Hepatocyte (in vitro differentiated cells): ENCODE measurements at regions not wholly inside any gene's neighbourhood (a gene's known extent, or its start where the extent isn't known, plus 50 kb on each side); places are given as distances from the start of the nearest gene placed in this dataset.

Source experiments
- DNase-seq: peaks from one replicate; pipeline ENCODE4 v3.0.0-alpha.2; 2016; ENCODE audit warnings: low spot score
- H2AFZ ChIP-seq: fragments of 200-600 bp; sonication (generic); 2 replicates; pipeline ENCODE4 v1.6.0; 2016; ENCODE audit warnings: antibody characterized with exemption, mild to moderate bottlenecking
- H3K27ac ChIP-seq: fragments of 200-600 bp; sonication (generic); 2 replicates; pipeline ENCODE4 v1.5.1; 2016; ENCODE audit warnings: mild to moderate bottlenecking
- H3K27me3 ChIP-seq: fragments of 200-600 bp; sonication (generic); 2 replicates; pipeline ENCODE4 v1.6.1; 2016
- H3K36me3 ChIP-seq: fragments of 200-600 bp; sonication (generic); replicated peaks from 2 replicates; pipeline ENCODE4 v1.5.1; 2016; ENCODE audit warnings: low read depth; ENCODE audit not compliant: insufficient read depth
- H3K4me1 ChIP-seq: fragments of 200-600 bp; sonication (generic); 2 replicates; pipeline ENCODE4 v1.5.1; 2016; ENCODE audit warnings: mild to moderate bottlenecking, moderate library complexity; ENCODE audit not compliant: insufficient read depth
- H3K4me2 ChIP-seq: fragments of 200-600 bp; sonication (generic); 2 replicates; pipeline ENCODE4 v1.6.0; 2016
- H3K4me3 ChIP-seq: fragments of 200-600 bp; sonication (generic); 2 replicates; pipeline ENCODE4 v1.5.1; 2016; ENCODE audit warnings: mild to moderate bottlenecking
- H3K79me2 ChIP-seq: fragments of 200-600 bp; sonication (generic); 2 replicates; pipeline ENCODE4 v1.6.0; 2017; ENCODE audit warnings: mild to moderate bottlenecking
- H3K9me2 ChIP-seq: fragments of 200-600 bp; sonication (generic); replicated peaks from 2 replicates; pipeline ENCODE4 v1.6.0; 2017; ENCODE audit warnings: mild to moderate bottlenecking; ENCODE audit not compliant: insufficient read depth
- H3K9me3 ChIP-seq: fragments of 200-600 bp; sonication (generic); 2 replicates; pipeline ENCODE4 v1.5.1; 2016; ENCODE audit warnings: low read depth, mild to moderate bottlenecking
- H4K20me1 ChIP-seq: fragments of 200-600 bp; sonication (generic); 2 replicates; pipeline ENCODE4 v1.6.0; 2016; ENCODE audit warnings: mild to moderate bottlenecking; ENCODE audit not compliant: insufficient read depth, poor library complexity, severe bottlenecking
- CTCF ChIP-seq: fragments of 200-600 bp; sonication (generic); IDR thresholded peaks from 2 replicates; pipeline ENCODE4 v1.5.1; 2016; ENCODE audit warnings: antibody characterized with exemption, mild to moderate bottlenecking; ENCODE audit not compliant: poor library complexity
- EZH2 ChIP-seq: fragments of 200-600 bp; sonication (generic); IDR thresholded peaks from 2 replicates; pipeline ENCODE4 v1.6.1; 2016; ENCODE audit warnings: antibody characterized with exemption, mild to moderate bottlenecking, borderline replicate concordance
- EZH2phosphoT487 ChIP-seq: fragments of 200-600 bp; sonication (generic); IDR thresholded peaks from one replicate; pipeline ENCODE4 v1.6.1; 2018; ENCODE audit warnings: antibody characterized with exemption, mild to moderate bottlenecking, low read depth, moderate library complexity; ENCODE audit not compliant: unreplicated experiment, severe bottlenecking
- WGBS: methylation state at CpG from one replicate; pipeline ENCODE4 v1.1.6; 2016; ENCODE audit warnings: low lambda C conversion rate; ENCODE audit errors: missing lambda C conversion rate; 5-methylcytosine and 5-hydroxymethylcytosine counted together

GRCh38 chr10:28845009-28845682, 167.8 kb downstream of the BAMBI start:
- H3K27me3 ChIP-seq, result no peaks in the 10 kb centered on the region
- no peak overlapping the region for H3K4me2 ChIP-seq
- no peak overlapping the region for H3K27ac ChIP-seq
- peaks cover 5% of the 10 kb centered on the region for H3K4me1 ChIP-seq
- DNase-seq, result no peak
- no peak overlapping the region for H3K4me3 ChIP-seq
- H4K20me1 ChIP-seq, result no peaks in the 10 kb centered on the region
- TF ChIP-seq EZH2 (no peak), EZH2phosphoT487 (no peak), CTCF (no peak)
- no peak overlapping the region for H2AFZ ChIP-seq
- H3K79me2 ChIP-seq, result no peaks in the 10 kb centered on the region
- no peaks in the 10 kb centered on the region for H3K9me2 ChIP-seq
- WGBS, result 88% methylated on average over 4 of the region's 4 CpGs
- no peaks in the 10 kb centered on the region for H3K9me3 ChIP-seq
- no peaks in the 10 kb centered on the region for H3K36me3 ChIP-seq

GRCh38 chr10:28849309-28849708, 172.0 kb downstream of the BAMBI start:
- Histone ChIP-seq H2AFZ (no peak overlapping the region), H3K9me3 (no peaks in the 10 kb centered on the region), H3K4me1 (no peaks in the 10 kb centered on the region), H3K27ac (no peak overlapping the region), H3K36me3 (no peaks in the 10 kb centered on the region), H3K27me3 (no peaks in the 10 kb centered on the region), H3K4me3 (no peak overlapping the region), H3K79me2 (no peaks in the 10 kb centered on the region), H3K4me2 (no peak overlapping the region), H4K20me1 (no peaks in the 10 kb centered on the region), H3K9me2 (no peaks in the 10 kb centered on the region)
- TF ChIP-seq EZH2phosphoT487, result no peak
- no peak for TF ChIP-seq CTCF
- TF ChIP-seq EZH2, result no peak
- WGBS, result 98% methylated on average over 3 of the region's 3 CpGs
- no peak for DNase-seq

DNA sequence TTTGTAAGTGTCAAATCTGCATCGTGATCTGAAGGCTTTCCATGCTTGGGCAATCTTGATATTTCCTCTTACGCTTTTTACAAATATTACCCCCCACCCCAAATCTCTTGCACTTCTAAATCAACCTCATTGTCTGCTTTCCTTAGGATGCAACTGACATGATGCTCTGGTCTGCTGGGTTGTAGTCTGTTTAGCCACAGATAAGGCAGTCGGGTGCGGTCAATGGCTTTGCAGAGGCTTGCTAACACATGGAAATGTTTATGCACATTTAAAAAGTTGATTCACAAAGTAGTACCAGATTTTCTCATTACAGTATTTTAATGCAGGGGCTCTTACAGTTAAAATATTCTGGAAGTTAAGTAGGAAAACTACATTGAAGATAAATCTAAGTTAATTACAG, 172.5 kb downstream of the BAMBI start:
- H3K27me3 ChIP-seq, result no peaks in the 10 kb centered on the region
- no peaks in the 10 kb centered on the region for H3K36me3 ChIP-seq
- H2AFZ ChIP-seq, result no peak overlapping the region
- H3K4me2 ChIP-seq, result no peak overlapping the region
- no peak overlapping the region for H3K4me3 ChIP-seq
- no peak overlapping the region for H3K27ac ChIP-seq
- 71% methylated on average over 4 of the region's 4 CpGs for WGBS
- no peaks in the 10 kb centered on the region for H3K9me3 ChIP-seq
- TF ChIP-seq EZH2 (no peak), EZH2phosphoT487 (no peak), CTCF (no peak)
- H3K4me1 ChIP-seq, result no peaks in the 10 kb centered on the region
- no peaks in the 10 kb centered on the region for H4K20me1 ChIP-seq
- no peaks in the 10 kb centered on the region for H3K79me2 ChIP-seq
- no peaks in the 10 kb centered on the region for H3K9me2 ChIP-seq
- DNase-seq, result no peak

DNA sequence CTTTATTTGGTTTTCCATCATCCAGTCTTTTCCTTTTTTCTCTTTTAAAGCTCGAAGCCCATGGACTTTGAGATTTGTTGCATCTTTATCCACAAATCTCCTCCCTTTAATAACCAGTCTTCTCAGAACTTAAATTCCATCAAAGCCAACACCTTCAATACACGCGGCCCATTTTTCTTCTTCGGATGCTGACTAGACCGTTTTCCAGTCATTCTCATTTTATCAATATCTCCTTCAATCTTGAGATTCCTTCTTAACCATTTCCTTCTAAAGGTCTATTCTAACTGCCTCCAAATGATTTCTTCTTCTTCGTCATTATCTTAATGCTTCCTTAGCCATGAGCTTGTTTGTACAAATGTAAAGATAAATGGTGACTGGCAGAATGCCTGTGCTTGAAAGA, 173.5 kb downstream of the BAMBI start:
- WGBS, result 88% methylated on average over 6 of the region's 6 CpGs
- Histone ChIP-seq H3K27me3 (no peaks in the 10 kb centered on the region), H3K9me2 (no peaks in the 10 kb centered on the region), H3K4me3 (no peak overlapping the region), H3K79me2 (no peaks in the 10 kb centered on the region), H4K20me1 (no peaks in the 10 kb centered on the region), H3K4me2 (no peak overlapping the region), H3K4me1 (no peaks in the 10 kb centered on the region), H3K36me3 (no peaks in the 10 kb centered on the region), H2AFZ (no peak overlapping the region), H3K27ac (no peak overlapping the region), H3K9me3 (no peaks in the 10 kb centered on the region)
- no peak for DNase-seq
- TF ChIP-seq EZH2phosphoT487 (no peak), EZH2 (no peak), CTCF (no peak)
